H9 (cell line): ENCODE measurements at regions not wholly inside any gene's neighbourhood (a gene's known extent, or its start where the extent isn't known, plus 50 kb on each side); places are given as distances from the start of the nearest gene placed in this dataset.

Source experiments
- DNase-seq: peaks from one replicate; pipeline ENCODE4 v3.0.0-alpha.2; 2017
- H2AFZ ChIP-seq: one replicate; pipeline ENCODE4 v1.6.1; 2013; ENCODE audit warnings: mild to moderate bottlenecking, low read length, control low read depth, moderate library complexity
- H2AK5ac ChIP-seq: 2 replicates; pipeline ENCODE4 v1.6.1; 2013; ENCODE audit warnings: low read length, control low read depth, mixed read lengths; ENCODE audit not compliant: insufficient read length
- H2BK120ac ChIP-seq: one replicate; pipeline ENCODE4 v1.6.1; 2013; ENCODE audit warnings: low read depth, mild to moderate bottlenecking, low read length, control low read depth, inconsistent platforms; ENCODE audit not compliant: poor library complexity, severe bottlenecking
- H2BK12ac ChIP-seq: 2 replicates; pipeline ENCODE4 v1.6.1; 2013; ENCODE audit warnings: low read length, control low read depth, mixed read lengths, low read depth; ENCODE audit not compliant: insufficient read length
- H2BK15ac ChIP-seq: 2 replicates; pipeline ENCODE4 v1.6.1; 2013; ENCODE audit warnings: low read depth, low read length, control low read depth
- H2BK20ac ChIP-seq: one replicate; pipeline ENCODE4 v1.6.1; 2013; ENCODE audit warnings: low read depth, mild to moderate bottlenecking, low read length, control low read depth, inconsistent platforms; ENCODE audit not compliant: poor library complexity, severe bottlenecking
- H2BK5ac ChIP-seq: 2 replicates; pipeline ENCODE4 v1.6.1; 2013; ENCODE audit warnings: low read length, control low read depth, mixed read lengths; ENCODE audit not compliant: insufficient read length
- H3K14ac ChIP-seq: 2 replicates; pipeline ENCODE4 v1.6.1; 2013; ENCODE audit warnings: low read length, control low read depth; ENCODE audit not compliant: insufficient read depth
- H3K18ac ChIP-seq: 2 replicates; pipeline ENCODE4 v1.6.1; 2013; ENCODE audit warnings: low read depth, mild to moderate bottlenecking, mixed read lengths, low read length, control low read depth; ENCODE audit not compliant: insufficient read length
- H3K23ac ChIP-seq: 2 replicates; pipeline ENCODE4 v1.6.1; 2013; ENCODE audit warnings: low read length, control low read depth, mixed read lengths, low read depth; ENCODE audit not compliant: insufficient read length
- H3K23me2 ChIP-seq: 2 replicates; pipeline ENCODE4 v1.6.1; 2013; ENCODE audit warnings: low read depth, mild to moderate bottlenecking, mixed read lengths, low read length, control low read depth; ENCODE audit not compliant: insufficient read length, poor library complexity, severe bottlenecking
- H3K27ac ChIP-seq: 2 replicates; pipeline ENCODE4 v1.5.1; 2013; ENCODE audit warnings: low read length, control low read depth, mixed read lengths, low read depth; ENCODE audit not compliant: insufficient read length
- H3K27me3 ChIP-seq: 2 replicates; pipeline ENCODE4 v1.6.1; 2013; ENCODE audit warnings: low read length, control low read depth, inconsistent platforms; ENCODE audit not compliant: insufficient read depth
- H3K4ac ChIP-seq: 2 replicates; pipeline ENCODE4 v1.6.1; 2013; ENCODE audit warnings: low read depth, mild to moderate bottlenecking, control low read depth, inconsistent platforms, low read length, moderate library complexity
- H3K4me1 ChIP-seq: 2 replicates; pipeline ENCODE4 v1.6.1; 2013; ENCODE audit warnings: low read length, control low read depth, inconsistent platforms; ENCODE audit not compliant: insufficient read depth
- H3K4me2 ChIP-seq: 2 replicates; pipeline ENCODE4 v1.6.1; 2013; ENCODE audit warnings: low read length, control low read depth, mixed read lengths; ENCODE audit not compliant: insufficient read length, insufficient read depth
- H3K56ac ChIP-seq: 2 replicates; pipeline ENCODE4 v1.6.1; 2013; ENCODE audit warnings: low read depth, mild to moderate bottlenecking, mixed read lengths, low read length, control low read depth; ENCODE audit not compliant: insufficient read length
- H3K79me1 ChIP-seq: 2 replicates; pipeline ENCODE4 v1.6.1; 2013; ENCODE audit warnings: low read depth, mild to moderate bottlenecking, moderate library complexity, low read length, control low read depth, inconsistent platforms; ENCODE audit not compliant: insufficient read depth, poor library complexity, severe bottlenecking
- H3K79me2 ChIP-seq: 2 replicates; pipeline ENCODE4 v1.6.1; 2013; ENCODE audit warnings: low read length, control low read depth, inconsistent platforms; ENCODE audit not compliant: insufficient read depth
- H3K9ac ChIP-seq: 2 replicates; pipeline ENCODE4 v1.6.1; 2013; ENCODE audit warnings: low read length, control low read depth, mixed read lengths; ENCODE audit not compliant: insufficient read length; ENCODE audit errors: extremely low read depth
- H3K9me3 ChIP-seq: one replicate; pipeline ENCODE4 v1.6.1; 2013; ENCODE audit warnings: low read depth, low read length, inconsistent platforms; ENCODE audit not compliant: control insufficient read depth
- H3T11ph ChIP-seq: one replicate; pipeline ENCODE4 v1.6.1; 2013; ENCODE audit warnings: mild to moderate bottlenecking, low read length, control low read depth, inconsistent platforms
- H4K20me1 ChIP-seq: one replicate; pipeline ENCODE4 v1.6.1; 2013; ENCODE audit not compliant: control insufficient read depth, insufficient read length, insufficient read depth
- H4K5ac ChIP-seq: 2 replicates; pipeline ENCODE4 v1.6.1; 2013; ENCODE audit warnings: low read depth, mild to moderate bottlenecking, mixed read lengths, low read length, control low read depth; ENCODE audit not compliant: insufficient read length
- H4K8ac ChIP-seq: replicated peaks from 2 replicates; pipeline ENCODE4 v1.6.1; 2013; ENCODE audit warnings: low read length, control low read depth, mixed read lengths, low read depth; ENCODE audit not compliant: insufficient read length
- H4K91ac ChIP-seq: 2 replicates; pipeline ENCODE4 v1.6.1; 2013; ENCODE audit warnings: low read depth, mild to moderate bottlenecking, moderate library complexity, mixed read lengths, low read length, control low read depth; ENCODE audit not compliant: insufficient read length
- H3K27ac Mint-ChIP-seq, 3 experiments: 2 replicates in 2 of 3; 3 replicates in 1 of 3; pipeline ENCODE4 v1.8.0; 2020 to 2021; ENCODE audit warnings: mixed read lengths in 3 of 3, mild to moderate bottlenecking in 1 of 3, moderate library complexity in 1 of 3
- H3K27me3 Mint-ChIP-seq: 2 replicates; pipeline ENCODE4 v1.8.0; 2021; ENCODE audit warnings: low read depth, mild to moderate bottlenecking, moderate library complexity, mixed read lengths
- H3K36me3 Mint-ChIP-seq, 3 experiments: 2 replicates in 2 of 3; 3 replicates in 1 of 3; pipeline ENCODE4 v1.8.0; 2020 to 2021; ENCODE audit warnings: low read depth in 3 of 3, mixed read lengths in 3 of 3; ENCODE audit not compliant: insufficient read depth in 1 of 3
- H3K4me1 Mint-ChIP-seq, 2 experiments: 2 replicates each; pipeline ENCODE4 v1.8.0; 2020; ENCODE audit warnings: mixed read lengths in 2 of 2
- H3K4me3 Mint-ChIP-seq, 2 experiments: 2 replicates in 1 of 2; 3 replicates in 1 of 2; pipeline ENCODE4 v1.8.0; 2020 to 2021; ENCODE audit warnings: mild to moderate bottlenecking in 2 of 2, mixed read lengths in 2 of 2, moderate library complexity in 1 of 2
- H3K9me3 Mint-ChIP-seq, 2 experiments: 2 replicates in 1 of 2; 3 replicates in 1 of 2; pipeline ENCODE4 v1.8.0; 2020; ENCODE audit warnings: mild to moderate bottlenecking in 2 of 2, mixed read lengths in 2 of 2, moderate library complexity in 1 of 2
- CTCF ChIP-seq: fragments of 200-600 bp; sonication (generic); conservative IDR thresholded peaks from 3 replicates; pipeline ENCODE4 v1.8.0; 2021; ENCODE audit warnings: antibody characterized with exemption, mild to moderate bottlenecking
- WGBS: extraction: QIAGEN DNeasy Blood & Tissue Kit; methylation state at CpG from one replicate; pipeline ENCODE4 v1.1.7; 2013; ENCODE audit warnings: missing lambda C conversion rate, low lambda C conversion rate, mixed read lengths; ENCODE audit not compliant: insufficient read length; ENCODE audit errors: extremely low coverage; 5-methylcytosine and 5-hydroxymethylcytosine counted together

GRCh38 chr6:168728056-168728455 is 287.1 kb downstream of the SMOC2 start:
- H3K9me3 Mint-ChIP-seq = peaks cover 34 to 36% of the 10 kb centered on the region in 2 experiments
- no peak overlapping the region for H3K18ac ChIP-seq
- no peak overlapping the region for H3K4me3 Mint-ChIP-seq

More at GRCh38 chr6:168728056-168728455, 287.1 kb downstream of the SMOC2 start:
- no peak overlapping the region for H2BK120ac ChIP-seq
- H3K56ac ChIP-seq = no peak overlapping the region
- no peak overlapping the region for H4K5ac ChIP-seq
- H3K9ac ChIP-seq = no peak overlapping the region
- H4K20me1 ChIP-seq = no peaks in the 10 kb centered on the region
- no peak overlapping the region for H4K91ac ChIP-seq
- H3K4ac ChIP-seq = no peak overlapping the region
- H2BK20ac ChIP-seq = no peak overlapping the region
- no peak for DNase-seq
- H3K4me1 Mint-ChIP-seq = no peaks in the 10 kb centered on the region
- no CpG with 5 or more reads among the region's 2 CpGs for WGBS
- peaks cover 24% of the 10 kb centered on the region for H3K9me3 ChIP-seq
- no peak overlapping the region for H3K4me2 ChIP-seq
- H3K27me3 ChIP-seq = no peaks in the 10 kb centered on the region
- H2BK12ac ChIP-seq = no peak overlapping the region
- H3T11ph ChIP-seq = no peak overlapping the region
- no peak overlapping the region for H2AFZ ChIP-seq
- TF ChIP-seq CTCF = no peak
- H3K4me1 ChIP-seq = no peaks in the 10 kb centered on the region
- H3K23ac ChIP-seq = no peak overlapping the region
- no peaks in the 10 kb centered on the region for H3K79me1 ChIP-seq
- H2BK15ac ChIP-seq = no peak overlapping the region
- H2BK5ac ChIP-seq = no peak overlapping the region
- peaks cover 18 to 33% (median 20%) of the 10 kb centered on the region in 3 experiments for H3K36me3 Mint-ChIP-seq
- no peak overlapping the region for H4K8ac ChIP-seq
- no peak overlapping the region for H3K14ac ChIP-seq
- peaks cover 2% of the 10 kb centered on the region for H3K23me2 ChIP-seq
- H3K27me3 Mint-ChIP-seq = peaks cover 2% of the 10 kb centered on the region
- no peaks in the 10 kb centered on the region for H3K79me2 ChIP-seq
- no peak overlapping the region for H3K27ac Mint-ChIP-seq
- H3K27ac ChIP-seq = no peak overlapping the region
- H2AK5ac ChIP-seq = no peak overlapping the region
